ENCODE measurements at regions not wholly inside any gene's neighbourhood (a gene's known extent, or its start where the extent isn't known, plus 50 kb on each side); places are given as distances from the start of the nearest gene placed in this dataset.

DNA sequence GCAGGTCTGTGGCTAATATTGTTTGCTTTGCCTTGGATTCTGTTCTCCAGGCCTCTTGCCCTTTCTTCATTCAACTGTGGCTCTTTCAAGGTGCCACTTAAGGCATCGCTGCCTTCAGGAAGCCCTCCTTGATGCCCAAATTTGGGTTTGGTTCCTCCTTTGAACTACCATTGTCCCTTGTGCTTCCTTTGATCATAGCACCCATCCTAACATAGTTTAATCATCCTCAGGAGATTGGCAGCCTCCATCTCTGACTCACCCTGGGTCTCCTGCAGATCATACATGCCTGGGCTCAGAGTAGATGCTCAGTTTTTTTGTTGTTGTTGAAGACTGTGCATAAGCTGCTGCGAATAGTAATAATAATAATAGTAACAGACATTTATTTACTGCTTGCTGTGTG, 54.4 kb upstream of the ACOT11 start:
- TF ChIP-seq ZBTB1 (CRISPR knock-in tag; IDR thresholded peaks at IDR 0.05; ENCODE audit: borderline replicate concordance, low read depth) (no peak), SMC3 (conservative IDR thresholded peaks at IDR 0.05; ENCODE audit: insufficient read depth, low read depth, low read length) (no peak), RAD21 (CRISPR knock-in tag; conservative IDR thresholded peaks at IDR 0.05 in 1 of 2, IDR thresholded peaks at IDR 0.05 in 1 of 2) (no peak), ZNF324 (CRISPR knock-in tag; IDR thresholded peaks at IDR 0.05) (no peak), E2F3 (CRISPR knock-in tag; IDR thresholded peaks at IDR 0.05) (no peak), TAF1 (IDR thresholded peaks at IDR 0.05; ENCODE audit: control insufficient read depth, extremely low read depth, insufficient read depth, low read length, severe bottlenecking) (no peak), YY1 (IDR thresholded peaks at IDR 0.05; ENCODE audit: borderline replicate concordance in 1 of 3, control insufficient read depth in 1 of 3, extremely low read depth in 1 of 3, insufficient read depth in 3 of 3, insufficient read length in 1 of 3, insufficient replicate concordance in 2 of 3, low read depth in 1 of 3, low read length in 2 of 3) (no peak), MAZ (CRISPR knock-in tag; conservative IDR thresholded peaks at IDR 0.05 in 1 of 2, IDR thresholded peaks at IDR 0.05 in 1 of 2) (no peak), ARID2 (IDR thresholded peaks at IDR 0.05) (no peak)
- TF ChIP-seq, protein P1, sequence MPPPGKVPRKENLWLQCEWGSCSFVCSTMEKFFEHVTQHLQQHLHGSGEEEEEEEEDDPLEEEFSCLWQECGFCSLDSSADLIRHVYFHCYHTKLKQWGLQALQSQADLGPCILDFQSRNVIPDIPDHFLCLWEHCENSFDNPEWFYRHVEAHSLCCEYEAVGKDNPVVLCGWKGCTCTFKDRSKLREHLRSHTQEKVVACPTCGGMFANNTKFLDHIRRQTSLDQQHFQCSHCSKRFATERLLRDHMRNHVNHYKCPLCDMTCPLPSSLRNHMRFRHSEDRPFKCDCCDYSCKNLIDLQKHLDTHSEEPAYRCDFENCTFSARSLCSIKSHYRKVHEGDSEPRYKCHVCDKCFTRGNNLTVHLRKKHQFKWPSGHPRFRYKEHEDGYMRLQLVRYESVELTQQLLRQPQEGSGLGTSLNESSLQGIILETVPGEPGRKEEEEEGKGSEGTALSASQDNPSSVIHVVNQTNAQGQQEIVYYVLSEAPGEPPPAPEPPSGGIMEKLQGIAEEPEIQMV (tag; conservative IDR thresholded peaks at IDR 0.05; ENCODE audit: low read depth), result no peak
- TF ChIP-seq, protein P2, sequence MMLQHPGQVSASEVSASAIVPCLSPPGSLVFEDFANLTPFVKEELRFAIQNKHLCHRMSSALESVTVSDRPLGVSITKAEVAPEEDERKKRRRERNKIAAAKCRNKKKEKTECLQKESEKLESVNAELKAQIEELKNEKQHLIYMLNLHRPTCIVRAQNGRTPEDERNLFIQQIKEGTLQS (IDR thresholded peaks at IDR 0.05), result no peak
- TF ChIP-seq, protein P2 (CRISPR knock-in tag; conservative IDR thresholded peaks at IDR 0.05), result no peak

Measured in K562 (cell line).